GM12865 (cell line): ENCODE measurements at regions not wholly inside any gene's neighbourhood (a gene's known extent, or its start where the extent isn't known, plus 50 kb on each side); places are given as distances from the start of the nearest gene placed in this dataset.
"Not testable (repeated sequence)": the region's sequence is repeated elsewhere in the genome, so short reads cannot be mapped to it uniquely, and the experiment has no call there.

Source experiments
- DNase-seq: peaks from one replicate; pipeline ENCODE4 v3.0.0; 2010; ENCODE audit warnings: low read depth
- H3K4me3 ChIP-seq: 2 replicates; pipeline ENCODE4 v1.5.1; 2011; ENCODE audit warnings: mild to moderate bottlenecking, low read depth, low read length, control low read depth
- TF ChIP-seq, protein P1 (sequence below): IDR thresholded peaks from 2 replicates; pipeline ENCODE4 v1.5.1; 2011; ENCODE audit warnings: low read length, control low read depth, low read depth, inconsistent platforms; ENCODE audit not compliant: insufficient read depth; ENCODE audit errors: missing control alignments

DNA sequence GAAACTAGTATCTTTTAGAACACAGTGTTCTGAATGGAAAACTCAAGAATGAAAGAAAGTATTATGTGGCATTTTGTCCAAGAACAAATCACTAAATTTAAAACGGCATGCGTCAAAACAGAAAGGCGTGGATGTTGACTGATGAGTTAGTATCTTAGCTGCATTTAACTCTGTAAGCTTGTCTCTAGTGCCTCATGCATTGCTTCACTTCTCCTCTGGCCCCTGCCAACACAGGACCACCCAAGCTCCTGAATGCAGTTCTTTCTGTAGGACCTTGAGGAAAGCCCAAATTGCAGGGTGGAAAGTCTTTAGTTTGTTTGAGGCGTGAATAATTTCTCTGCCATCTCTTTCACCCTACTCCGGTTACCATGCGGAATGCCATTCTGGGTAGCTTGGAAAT, 632.2 kb downstream of the COL12A1 start:
- TF ChIP-seq, protein P1, sequence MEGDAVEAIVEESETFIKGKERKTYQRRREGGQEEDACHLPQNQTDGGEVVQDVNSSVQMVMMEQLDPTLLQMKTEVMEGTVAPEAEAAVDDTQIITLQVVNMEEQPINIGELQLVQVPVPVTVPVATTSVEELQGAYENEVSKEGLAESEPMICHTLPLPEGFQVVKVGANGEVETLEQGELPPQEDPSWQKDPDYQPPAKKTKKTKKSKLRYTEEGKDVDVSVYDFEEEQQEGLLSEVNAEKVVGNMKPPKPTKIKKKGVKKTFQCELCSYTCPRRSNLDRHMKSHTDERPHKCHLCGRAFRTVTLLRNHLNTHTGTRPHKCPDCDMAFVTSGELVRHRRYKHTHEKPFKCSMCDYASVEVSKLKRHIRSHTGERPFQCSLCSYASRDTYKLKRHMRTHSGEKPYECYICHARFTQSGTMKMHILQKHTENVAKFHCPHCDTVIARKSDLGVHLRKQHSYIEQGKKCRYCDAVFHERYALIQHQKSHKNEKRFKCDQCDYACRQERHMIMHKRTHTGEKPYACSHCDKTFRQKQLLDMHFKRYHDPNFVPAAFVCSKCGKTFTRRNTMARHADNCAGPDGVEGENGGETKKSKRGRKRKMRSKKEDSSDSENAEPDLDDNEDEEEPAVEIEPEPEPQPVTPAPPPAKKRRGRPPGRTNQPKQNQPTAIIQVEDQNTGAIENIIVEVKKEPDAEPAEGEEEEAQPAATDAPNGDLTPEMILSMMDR = no peak
- DNase-seq = no peak
- no peak overlapping the region for H3K4me3 ChIP-seq

DNA sequence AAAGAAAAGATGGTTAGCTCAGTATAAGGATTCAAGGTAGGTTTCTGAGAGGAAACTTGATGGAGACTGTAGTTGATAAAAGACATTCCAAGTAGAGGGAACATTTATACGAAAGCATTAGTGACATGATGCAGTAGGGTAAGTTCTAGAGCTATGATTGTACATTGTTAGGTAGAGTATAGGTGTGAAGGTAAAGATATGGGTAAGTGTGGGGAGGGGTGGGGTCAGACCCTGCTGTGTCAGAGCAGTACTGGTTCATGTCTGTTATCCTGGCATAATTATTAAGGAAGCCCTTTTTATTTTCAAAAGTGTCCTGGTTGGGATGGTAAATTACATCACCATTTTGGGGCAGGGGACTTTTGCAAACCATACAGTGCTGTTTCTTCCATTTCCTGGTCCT, 635.8 kb downstream of the COL12A1 start:
- TF ChIP-seq, protein P1 = no peak
- no peak for DNase-seq

DNA sequence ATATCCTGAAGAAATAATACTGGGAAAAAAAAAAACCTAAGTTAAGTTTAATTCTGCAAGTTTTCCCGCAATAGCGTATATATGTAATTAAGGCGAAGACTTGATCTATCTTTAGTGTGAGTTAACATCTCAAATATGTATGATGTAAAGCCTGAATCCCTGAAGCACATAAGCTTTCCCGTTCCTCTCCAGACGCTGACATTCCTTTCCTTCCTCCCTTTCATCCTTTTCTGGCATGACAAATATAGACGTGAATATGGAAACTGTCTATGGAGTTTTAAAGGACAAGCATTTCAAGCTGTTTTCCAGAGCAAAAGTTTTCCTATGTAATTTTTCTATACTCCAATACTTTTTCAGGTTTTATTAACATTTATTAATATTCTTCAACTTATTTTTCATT, 637.0 kb downstream of the COL12A1 start:
- DNase-seq = no peak
- TF ChIP-seq, protein P1 = no peak
- H3K4me3 ChIP-seq = no peak overlapping the region

More for the DNA sequence above, 635.8 kb downstream of the COL12A1 start:
- no peak overlapping the region for H3K4me3 ChIP-seq

DNA sequence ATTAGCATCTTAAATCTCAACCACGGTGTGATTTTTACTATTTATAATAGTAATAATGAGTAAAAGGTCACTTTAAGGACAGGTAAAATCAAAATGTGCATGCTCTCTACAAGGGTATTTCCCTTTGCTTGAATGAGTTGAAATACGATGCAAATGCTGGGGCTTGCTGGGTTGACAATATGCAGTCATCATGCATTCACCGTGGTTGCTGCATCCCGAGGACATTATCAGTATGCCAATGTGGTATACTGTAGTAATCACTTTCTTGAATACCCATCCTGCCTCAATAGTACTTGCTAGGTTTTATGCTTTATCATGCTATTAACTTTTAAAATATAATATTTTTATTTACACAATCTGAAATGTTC, 637.9 kb downstream of the COL12A1 start:
- not testable (repeated sequence) for H3K4me3 ChIP-seq, DNase-seq

DNA sequence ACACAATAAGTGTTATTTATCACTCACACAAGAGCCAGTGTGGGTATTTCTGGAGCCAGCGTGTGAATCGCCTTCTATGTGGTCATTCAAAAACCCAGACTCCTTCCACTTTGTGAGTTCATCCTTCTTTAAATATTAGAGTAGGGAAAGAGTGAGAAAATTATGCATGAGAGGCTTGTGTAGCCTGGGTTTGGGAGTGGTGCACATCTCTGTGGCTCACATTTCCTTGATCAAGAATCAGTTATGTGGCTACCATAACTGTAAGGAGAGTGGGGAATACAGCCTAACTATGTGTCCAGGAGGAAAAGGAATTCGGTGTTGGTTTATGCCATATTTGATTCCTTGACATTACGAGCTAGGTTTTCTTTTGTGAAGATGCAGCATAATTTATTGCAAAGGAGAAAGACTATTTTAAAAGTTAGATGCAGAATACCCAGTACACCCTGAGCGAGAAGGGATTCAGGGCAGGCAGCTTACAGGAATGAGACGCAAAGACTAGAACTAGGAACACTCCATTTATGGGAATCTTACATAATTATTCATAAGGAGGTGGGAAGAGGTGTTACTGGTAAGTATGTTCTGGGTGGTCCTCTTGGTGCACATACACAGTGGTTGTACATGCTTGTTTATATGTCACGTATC, 638.5 kb downstream of the COL12A1 start:
- TF ChIP-seq, protein P1 = no peak
- no peak overlapping the region for H3K4me3 ChIP-seq
- no peak for DNase-seq

- TF ChIP-seq, protein P1 = no peak
- no peak overlapping the region for H3K4me3 ChIP-seq
- DNase-seq = no peak
Observed at GRCh38 chr6:74557236-74557635, 648.6 kb downstream of the COL12A1 start.

GRCh38 chr6:74554041-74554440, 651.8 kb downstream of the COL12A1 start:
- TF ChIP-seq, protein P1 = no peak
- H3K4me3 ChIP-seq = no peak overlapping the region
- no peak for DNase-seq
